ENCODE measurements at regions not wholly inside any gene's neighbourhood (a gene's known extent, or its start where the extent isn't known, plus 50 kb on each side); places are given as distances from the start of the nearest gene placed in this dataset.

DNA sequence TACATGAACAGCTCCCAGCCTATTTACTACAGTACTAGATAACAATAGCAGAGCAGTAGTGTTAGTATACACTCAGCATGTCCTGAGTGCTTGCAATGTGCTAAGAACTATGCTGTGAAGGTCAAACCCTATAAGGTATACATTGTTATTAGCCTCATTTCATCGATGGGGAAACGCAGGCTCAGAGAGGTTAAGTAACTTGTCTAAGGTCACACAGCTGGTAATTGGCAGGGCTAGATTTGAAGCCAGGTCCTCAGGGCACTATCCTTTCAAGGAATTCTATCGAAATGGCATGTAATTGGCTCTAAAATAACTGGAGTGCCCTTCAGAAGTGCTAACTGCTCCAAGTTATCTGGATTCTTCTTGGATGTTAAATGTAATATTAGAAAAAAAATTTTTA is 295.6 kb downstream of the ZNF536 start:
- no peak for DNase-seq (ENCODE audit: low read depth)
- TF ChIP-seq, protein P1, sequence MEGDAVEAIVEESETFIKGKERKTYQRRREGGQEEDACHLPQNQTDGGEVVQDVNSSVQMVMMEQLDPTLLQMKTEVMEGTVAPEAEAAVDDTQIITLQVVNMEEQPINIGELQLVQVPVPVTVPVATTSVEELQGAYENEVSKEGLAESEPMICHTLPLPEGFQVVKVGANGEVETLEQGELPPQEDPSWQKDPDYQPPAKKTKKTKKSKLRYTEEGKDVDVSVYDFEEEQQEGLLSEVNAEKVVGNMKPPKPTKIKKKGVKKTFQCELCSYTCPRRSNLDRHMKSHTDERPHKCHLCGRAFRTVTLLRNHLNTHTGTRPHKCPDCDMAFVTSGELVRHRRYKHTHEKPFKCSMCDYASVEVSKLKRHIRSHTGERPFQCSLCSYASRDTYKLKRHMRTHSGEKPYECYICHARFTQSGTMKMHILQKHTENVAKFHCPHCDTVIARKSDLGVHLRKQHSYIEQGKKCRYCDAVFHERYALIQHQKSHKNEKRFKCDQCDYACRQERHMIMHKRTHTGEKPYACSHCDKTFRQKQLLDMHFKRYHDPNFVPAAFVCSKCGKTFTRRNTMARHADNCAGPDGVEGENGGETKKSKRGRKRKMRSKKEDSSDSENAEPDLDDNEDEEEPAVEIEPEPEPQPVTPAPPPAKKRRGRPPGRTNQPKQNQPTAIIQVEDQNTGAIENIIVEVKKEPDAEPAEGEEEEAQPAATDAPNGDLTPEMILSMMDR (IDR thresholded peaks at IDR 0.05; ENCODE audit: insufficient read depth, low read depth, low read length), result no peak
- Histone ChIP-seq H3K27me3 (ENCODE audit: control insufficient read depth, insufficient read depth, low read length) (0 out of 2 replicates have a peak, but pooled peaks cover 2% of the 10 kb centered on the region), H3K4me3 (ENCODE audit: low read depth, low read length) (no peak overlapping the region), H3K36me3 (ENCODE audit: control insufficient read depth, insufficient read depth, low read length) (no peaks in the 10 kb centered on the region)
- CTCF ChIA-PET, result interaction anchor here (1.1 to 5.1 kb wide), 10 partner anchors 9 to 1556 kb away, joined by 3 to 27 read pairs (median 6); no protein-coding TSS in a partner anchor
- POLR2A ChIA-PET, result interaction anchor here (0.6 kb wide), 1 partner anchor 1439 kb away, joined by 4 read pairs; no protein-coding TSS in a partner anchor

DNA sequence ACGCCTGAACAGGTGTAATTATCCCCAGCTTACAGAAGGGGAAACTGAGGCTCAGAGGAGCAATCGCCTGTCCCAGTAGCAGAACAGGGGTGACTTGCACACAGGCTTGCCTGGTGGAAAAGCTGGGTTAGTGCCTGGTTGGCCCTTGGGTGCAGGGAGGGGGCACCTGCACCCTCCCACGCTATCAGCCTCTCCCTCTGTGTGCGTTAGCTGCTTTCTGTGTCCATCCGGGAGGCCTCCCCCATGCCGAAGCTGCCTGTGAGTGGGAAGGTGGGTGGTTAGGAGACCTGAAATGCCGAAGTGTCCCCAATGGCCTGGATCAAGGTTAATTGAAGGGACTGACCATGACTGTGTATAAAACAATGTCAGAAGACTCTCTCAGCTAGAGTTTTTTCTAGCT is 295.0 kb downstream of the ZNF536 start:
- Histone ChIP-seq H3K4me3 (ENCODE audit: low read depth, low read length) (no peak overlapping the region), H3K36me3 (ENCODE audit: control insufficient read depth, insufficient read depth, low read length) (no peaks in the 10 kb centered on the region), H3K27me3 (ENCODE audit: control insufficient read depth, insufficient read depth, low read length) (0 out of 2 replicates have a peak, but pooled peaks cover 2% of the 10 kb centered on the region)
- DNase-seq (ENCODE audit: low read depth), result no peak
- ChIA-PET CTCF (interaction anchor here (0.9 to 5.1 kb wide), 14 partner anchors 8 to 1559 kb away, joined by 3 to 27 read pairs (median 4); no protein-coding TSS in a partner anchor), POLR2A (interaction anchor here (0.6 kb wide), 1 partner anchor 1439 kb away, joined by 4 read pairs; no protein-coding TSS in a partner anchor)
- TF ChIP-seq, protein P1 (IDR thresholded peaks at IDR 0.05; ENCODE audit: insufficient read depth, low read depth, low read length), result no peak

DNA sequence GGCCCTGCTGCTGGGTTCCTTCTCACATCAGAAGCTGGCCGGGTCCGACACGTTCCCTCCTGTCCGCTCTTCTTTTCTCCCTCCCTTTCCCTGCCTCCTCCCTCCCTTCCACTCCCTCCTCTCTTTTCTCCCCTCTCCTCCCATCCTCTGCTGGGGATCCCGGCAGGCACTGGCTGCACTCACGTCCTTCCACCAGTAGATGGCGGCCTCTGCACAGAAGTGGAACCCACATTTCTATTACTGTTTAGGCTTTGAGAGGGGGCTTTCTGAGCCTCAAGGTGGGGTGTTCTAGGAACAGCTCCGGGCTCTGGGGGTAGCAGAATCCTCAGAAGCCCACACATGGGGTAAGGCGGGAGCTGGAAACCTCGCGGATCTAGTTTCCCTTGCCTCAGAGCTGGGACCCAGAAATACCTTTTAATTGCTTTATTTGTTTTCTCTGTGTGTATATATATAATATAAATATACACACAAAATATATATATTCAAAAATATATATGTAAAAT is 294.2 kb downstream of the ZNF536 start:
- ChIA-PET CTCF (interaction anchor here (0.6 to 5.1 kb wide), 22 partner anchors 9 to 1562 kb away, joined by 3 to 27 read pairs (median 4); no protein-coding TSS in a partner anchor), POLR2A (no interaction called here)
- no peak overlapping the region for H3K4me3 ChIP-seq (ENCODE audit: low read depth, low read length)
- H3K36me3 ChIP-seq (ENCODE audit: control insufficient read depth, insufficient read depth, low read length), result no peaks in the 10 kb centered on the region
- TF ChIP-seq, protein P1 (IDR thresholded peaks at IDR 0.05; ENCODE audit: insufficient read depth, low read depth, low read length), result peak; percentile 99
- 0 out of 2 replicates have a peak, but pooled peaks cover 2% of the 10 kb centered on the region for H3K27me3 ChIP-seq (ENCODE audit: control insufficient read depth, insufficient read depth, low read length)
- no peak for DNase-seq (ENCODE audit: low read depth)

DNA sequence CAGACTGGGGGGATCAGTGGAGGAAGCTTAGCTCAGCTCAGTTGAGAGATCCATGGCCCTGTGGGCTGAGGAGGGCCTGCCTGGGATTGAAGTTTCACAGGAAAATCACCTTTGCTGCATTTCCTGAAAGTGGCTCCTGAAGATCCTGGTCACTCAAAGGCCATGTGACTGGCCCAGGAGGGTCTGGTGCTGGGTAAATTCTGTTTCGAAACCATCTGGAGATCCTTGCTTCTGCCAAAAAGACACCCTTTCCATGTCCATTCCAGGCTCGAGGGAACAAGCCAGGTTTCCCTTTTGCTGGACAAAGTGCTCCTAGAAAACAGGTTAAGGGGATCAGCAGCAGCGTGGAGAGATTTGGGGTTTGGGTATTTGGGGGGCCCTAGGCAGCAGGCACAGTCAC is 293.3 kb downstream of the ZNF536 start:
- no peak for DNase-seq (ENCODE audit: low read depth)
- 0 out of 2 replicates have a peak, but pooled peaks cover 2% of the 10 kb centered on the region for H3K27me3 ChIP-seq (ENCODE audit: control insufficient read depth, insufficient read depth, low read length)
- H3K36me3 ChIP-seq (ENCODE audit: control insufficient read depth, insufficient read depth, low read length), result no peaks in the 10 kb centered on the region
- POLR2A ChIA-PET, result no interaction called here
- CTCF ChIA-PET, result interaction anchor here (1.3 to 5.1 kb wide), 7 partner anchors 9 to 1561 kb away, joined by 3 to 27 read pairs (median 6); no protein-coding TSS in a partner anchor
- no peak overlapping the region for H3K4me3 ChIP-seq (ENCODE audit: low read depth, low read length)
- TF ChIP-seq, protein P1 (IDR thresholded peaks at IDR 0.05; ENCODE audit: insufficient read depth, low read depth, low read length), result no peak

DNA sequence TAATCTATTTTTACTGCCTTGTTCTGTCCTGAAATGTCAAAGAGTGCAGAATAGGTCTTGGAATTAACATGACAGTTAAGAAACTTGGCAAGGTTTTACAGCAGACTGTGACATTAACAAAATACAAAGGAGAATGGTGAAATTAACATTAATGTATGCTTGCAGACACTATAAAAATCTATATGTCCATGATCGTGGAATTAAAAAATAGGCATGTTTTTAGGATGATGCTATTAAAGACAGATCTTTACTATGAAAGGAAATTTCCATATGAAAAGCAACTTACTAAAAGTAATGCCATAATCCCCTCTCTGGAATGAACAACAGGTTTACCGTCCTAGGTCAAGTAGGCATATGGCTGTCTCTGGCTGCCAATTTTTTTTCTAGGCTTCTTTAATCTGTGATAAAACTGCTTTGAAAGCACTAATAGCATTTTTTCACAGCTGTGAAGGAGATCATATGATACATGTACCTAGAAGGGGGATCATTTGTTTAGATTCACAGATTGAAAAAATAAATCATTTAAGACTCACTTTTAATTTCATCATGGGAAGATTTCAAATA is 291.5 kb downstream of the ZNF536 start:
- POLR2A ChIA-PET, result no interaction called here
- CTCF ChIA-PET, result interaction anchor here (0.7 to 1.3 kb wide), 3 partner anchors 8 to 54 kb away, joined by 3 to 4 read pairs (median 3); no protein-coding TSS in a partner anchor

More for the DNA sequence above, 291.5 kb downstream of the ZNF536 start:
- Histone ChIP-seq H3K27me3 (ENCODE audit: control insufficient read depth, insufficient read depth, low read length) (no peaks in the 10 kb centered on the region), H3K4me3 (ENCODE audit: low read depth, low read length) (no peak overlapping the region), H3K36me3 (ENCODE audit: control insufficient read depth, insufficient read depth, low read length) (no peaks in the 10 kb centered on the region)
- TF ChIP-seq, protein P1 (IDR thresholded peaks at IDR 0.05; ENCODE audit: insufficient read depth, low read depth, low read length), result no peak
- DNase-seq (ENCODE audit: low read depth), result no peak
